Myocyte (in vitro differentiated cells): ENCODE measurements at regions not wholly inside any gene's neighbourhood (a gene's known extent, or its start where the extent isn't known, plus 50 kb on each side); places are given as distances from the start of the nearest gene placed in this dataset.
"Not testable (repeated sequence)": the region's sequence is repeated elsewhere in the genome, so short reads cannot be mapped to it uniquely, and the experiment has no call there.

Experiments
- DNase-seq: peaks from one replicate; pipeline ENCODE4 v3.0.0-alpha.2; 2012; ENCODE audit warnings: low read depth

DNA sequence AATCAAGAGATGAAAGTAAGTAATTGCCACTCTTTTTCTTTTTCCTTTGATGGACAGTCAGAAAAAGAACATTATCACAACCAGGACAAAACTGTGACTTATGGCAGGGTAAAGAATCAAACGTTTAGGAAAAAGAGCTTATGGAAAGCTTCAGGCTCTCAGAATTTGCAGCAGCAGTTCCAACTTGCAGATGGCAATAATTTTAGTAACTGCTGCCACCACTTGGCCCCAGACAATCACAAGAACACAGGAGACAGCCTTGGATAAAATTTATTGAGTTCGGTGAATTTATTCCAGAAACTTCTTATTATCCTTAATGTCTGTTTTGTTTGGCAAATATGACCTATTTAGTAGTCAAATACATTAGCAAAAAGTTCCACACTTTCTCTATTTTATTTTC is 804.4 kb downstream of the BRINP3 start:
- DNase-seq: no peak

DNA sequence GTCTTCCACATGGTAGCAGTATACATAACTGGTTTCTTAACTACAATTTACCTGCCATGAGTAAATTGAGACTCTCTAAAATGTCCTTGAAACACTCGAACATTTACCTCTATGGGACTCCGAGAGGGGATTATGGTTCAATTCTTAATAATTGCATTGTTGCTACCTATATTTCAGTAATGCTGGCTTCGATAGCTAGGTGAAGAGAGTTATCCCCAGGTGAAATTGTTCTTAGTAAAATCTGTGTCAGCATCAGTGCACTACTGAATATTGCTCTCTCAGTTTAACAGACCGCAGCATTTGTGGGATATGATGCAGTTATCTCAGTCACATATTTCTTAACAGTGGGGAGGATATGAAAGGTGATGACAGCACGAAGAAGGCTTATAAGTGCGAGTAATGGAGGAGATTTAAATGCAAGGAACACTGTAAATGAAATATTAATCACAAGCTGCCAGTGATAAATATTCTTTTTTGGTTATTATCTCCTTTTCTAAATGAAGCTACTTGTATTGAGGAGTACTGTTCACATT is 801.9 kb downstream of the BRINP3 start:
- no peak for DNase-seq

DNA sequence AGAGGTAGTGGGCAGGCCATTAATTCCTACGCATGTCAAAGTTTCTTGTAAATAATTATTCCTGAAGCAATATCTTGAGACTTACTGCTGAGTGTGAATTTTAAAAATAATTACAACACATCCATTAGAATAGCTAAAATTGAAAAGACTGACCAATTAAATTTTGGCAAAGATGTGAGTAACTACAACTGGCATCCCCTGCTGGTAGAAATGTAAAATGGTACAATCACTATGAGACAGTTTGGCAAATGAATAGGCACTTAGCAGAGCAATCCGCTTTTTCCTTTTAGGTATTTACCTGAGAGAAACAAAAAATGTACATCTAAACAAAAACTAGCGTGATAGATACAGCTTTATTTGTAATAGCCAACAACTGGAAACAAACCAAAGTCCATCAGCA is 798.9 kb downstream of the BRINP3 start:
- DNase-seq: no peak

DNA sequence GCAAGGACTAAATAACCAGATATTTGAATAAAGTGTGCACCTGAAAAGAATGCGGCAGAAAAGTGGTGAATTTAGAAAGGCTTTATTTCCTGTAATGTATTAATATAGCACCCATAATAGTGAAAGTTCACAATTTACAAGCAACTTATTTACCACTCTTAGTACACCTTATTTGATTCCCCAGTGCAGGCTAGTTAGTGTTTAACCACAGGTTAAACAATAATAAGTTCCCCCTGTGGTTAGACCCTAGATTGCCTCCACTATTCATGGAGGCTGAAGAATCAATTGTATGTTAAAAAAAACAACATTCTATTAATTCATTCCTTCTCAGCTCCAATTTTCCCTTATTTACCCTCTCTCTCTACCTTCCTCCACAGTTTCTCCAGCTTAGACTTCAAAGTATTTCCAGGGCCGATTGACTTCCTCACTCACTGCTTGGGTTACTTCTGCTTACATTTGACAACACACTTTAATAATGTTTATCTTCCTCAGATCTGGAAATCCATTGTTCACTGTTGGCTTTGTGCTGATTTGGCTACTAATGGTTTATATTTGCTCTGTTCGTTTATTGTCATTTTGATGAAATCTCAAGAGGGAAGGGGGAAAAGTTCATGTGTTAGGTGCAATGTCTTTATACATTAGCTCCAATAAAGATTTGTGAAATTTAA is 796.3 kb downstream of the BRINP3 start:
- no peak for DNase-seq

DNA sequence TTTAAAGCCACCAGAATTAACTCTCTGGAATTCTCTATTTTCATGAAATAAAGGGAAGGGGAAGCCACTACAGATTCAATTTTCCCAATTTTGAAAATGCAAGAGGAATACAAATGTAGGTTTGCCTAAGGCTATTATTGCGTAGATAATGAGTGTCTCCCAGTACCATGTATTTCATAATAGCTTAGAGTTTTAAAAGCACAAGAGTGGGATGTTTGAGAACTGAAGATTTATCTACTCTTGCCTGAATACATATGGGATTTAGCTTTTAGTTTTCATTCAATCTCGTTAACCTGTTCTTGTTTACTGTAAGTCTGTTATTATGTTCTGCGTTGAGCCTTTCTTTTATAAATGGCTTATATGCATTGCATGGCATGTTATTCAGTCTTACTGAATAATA is 795.1 kb downstream of the BRINP3 start:
- DNase-seq: no peak

DNA sequence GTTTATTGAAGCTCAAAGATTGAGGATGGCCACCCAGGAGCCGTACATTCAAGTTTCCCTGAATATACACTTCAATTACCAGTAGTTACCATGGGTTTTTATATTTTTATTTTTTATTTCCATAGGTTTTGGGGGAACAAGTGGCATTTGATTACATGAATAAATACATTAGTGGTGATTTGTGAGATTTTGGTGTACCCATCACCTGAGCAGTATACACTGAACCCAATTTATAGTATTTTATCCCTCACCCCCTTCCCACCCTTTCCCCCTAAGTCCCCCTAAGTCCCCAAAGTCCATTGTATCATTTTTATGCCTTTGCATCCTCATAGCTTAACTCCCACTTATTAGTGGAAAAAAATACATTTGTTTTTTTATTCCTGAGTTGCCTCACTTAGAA is 791.4 kb downstream of the BRINP3 start:
- no peak for DNase-seq

DNA sequence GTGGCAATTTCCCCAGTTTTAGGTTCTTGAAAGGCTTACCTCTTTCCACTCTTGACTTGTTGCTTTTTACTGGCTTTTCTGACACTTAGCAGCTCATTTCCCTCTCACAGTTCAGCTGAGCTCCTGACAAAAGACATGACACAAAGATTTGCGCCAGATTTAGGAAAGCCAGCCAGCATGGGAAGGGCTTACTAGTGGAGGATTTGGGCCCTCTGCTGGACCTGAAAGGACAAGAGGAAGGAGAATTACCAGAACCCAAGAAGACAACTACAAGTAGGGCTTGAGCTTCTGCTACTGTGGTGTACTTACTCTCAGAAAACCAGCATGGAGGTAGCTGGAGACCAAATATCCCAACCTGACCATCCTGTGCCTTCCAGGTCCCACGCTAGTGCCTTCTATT is 784.5 kb downstream of the BRINP3 start:
- no peak for DNase-seq

DNA sequence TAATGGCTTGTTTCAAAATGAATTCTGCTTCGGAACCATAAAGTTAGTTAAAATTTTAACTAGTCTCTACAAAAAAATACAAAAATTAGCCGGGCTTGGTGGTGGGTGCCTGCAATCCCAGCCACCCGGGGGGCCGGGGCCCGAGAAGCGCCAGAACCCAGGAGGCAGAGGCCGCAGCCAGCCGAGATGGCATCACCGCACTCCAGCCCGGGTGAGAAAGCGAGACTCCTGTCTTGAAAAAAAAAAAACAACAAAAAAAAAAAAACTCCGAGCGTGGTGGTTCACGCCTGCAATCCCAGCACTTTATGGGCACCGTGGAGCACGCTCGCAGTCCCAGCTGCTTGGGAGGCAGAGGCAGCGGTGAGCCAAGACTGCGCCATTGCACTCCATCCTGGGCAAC is 781.4 kb downstream of the BRINP3 start:
- no peak for DNase-seq

DNA sequence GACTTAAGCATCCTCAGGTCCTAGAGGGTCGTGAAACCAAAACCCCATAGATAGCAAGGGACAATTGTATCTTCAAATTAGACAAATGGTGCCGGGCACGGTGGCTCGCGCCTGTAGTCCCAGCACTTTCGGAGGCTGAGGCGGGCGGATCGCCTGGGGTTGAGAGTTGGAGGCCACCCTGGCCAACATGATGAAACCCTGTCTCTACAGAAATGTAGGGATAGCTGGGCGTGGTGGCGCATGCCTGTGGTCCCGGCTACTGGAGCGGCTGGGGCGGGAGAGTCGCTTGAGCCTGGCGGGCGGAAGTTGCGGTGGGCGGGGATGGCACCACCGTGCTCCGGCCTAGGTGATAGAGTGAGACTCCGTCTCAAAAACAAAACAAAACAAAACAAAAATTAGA is 780.6 kb downstream of the BRINP3 start:
- DNase-seq: no peak

DNA sequence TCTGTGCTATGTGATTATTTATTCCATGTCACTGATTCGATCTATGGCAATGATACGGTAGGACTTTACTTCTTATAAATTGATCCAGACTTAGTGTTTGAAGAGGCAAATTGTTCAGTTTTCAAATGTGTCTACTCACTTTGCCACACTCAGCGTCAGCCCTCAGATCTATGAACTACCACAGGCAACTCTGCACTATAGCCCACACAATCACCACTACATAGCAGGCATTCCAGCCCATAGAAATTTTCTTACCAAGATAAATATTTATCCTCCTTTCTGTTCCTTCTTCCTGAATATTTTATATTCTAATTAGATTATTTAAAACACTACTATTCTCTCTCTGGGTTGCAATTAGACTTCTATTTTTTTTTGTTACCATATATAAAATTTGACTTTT is 776.1 kb downstream of the BRINP3 start:
- DNase-seq: no peak

DNA sequence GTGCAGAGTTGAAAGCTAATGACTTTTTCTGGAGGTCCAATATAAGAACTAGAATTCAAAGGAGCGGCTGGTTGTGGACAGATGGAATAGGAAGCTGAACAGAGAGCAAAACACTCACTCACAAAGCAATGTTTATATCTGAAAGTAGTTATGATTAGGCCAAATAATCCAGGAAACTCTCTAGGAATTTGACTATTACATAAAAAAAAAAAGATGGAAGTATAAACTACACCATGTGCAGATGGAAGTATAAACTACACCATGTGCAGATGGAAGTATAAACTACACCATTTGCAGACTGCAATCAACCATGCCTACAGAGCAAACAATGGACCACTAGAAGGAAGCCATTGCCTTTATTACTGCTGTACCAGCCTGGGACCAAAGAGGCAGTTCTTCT is 771.1 kb downstream of the BRINP3 start:
- DNase-seq: no peak

DNA sequence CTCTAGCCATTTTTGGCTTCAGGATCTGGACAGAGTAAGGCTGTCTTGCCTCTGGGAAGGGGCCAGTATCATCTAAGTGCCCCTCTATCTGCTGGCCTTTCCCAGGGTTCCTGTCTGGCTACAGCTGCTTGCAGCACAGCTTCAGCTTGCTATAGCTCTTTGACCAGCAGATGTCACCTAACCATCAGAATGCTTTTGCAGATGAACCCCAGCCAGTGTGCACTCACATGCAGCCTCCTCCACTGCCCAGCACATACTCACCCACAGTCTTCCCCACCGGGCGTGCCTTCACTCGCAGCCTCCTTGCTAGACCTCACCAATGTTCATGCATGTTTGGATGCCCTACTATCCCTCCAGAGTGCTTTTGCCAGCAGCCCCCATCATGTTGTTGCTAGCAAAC is 769.0 kb downstream of the BRINP3 start:
- no peak for DNase-seq

DNA sequence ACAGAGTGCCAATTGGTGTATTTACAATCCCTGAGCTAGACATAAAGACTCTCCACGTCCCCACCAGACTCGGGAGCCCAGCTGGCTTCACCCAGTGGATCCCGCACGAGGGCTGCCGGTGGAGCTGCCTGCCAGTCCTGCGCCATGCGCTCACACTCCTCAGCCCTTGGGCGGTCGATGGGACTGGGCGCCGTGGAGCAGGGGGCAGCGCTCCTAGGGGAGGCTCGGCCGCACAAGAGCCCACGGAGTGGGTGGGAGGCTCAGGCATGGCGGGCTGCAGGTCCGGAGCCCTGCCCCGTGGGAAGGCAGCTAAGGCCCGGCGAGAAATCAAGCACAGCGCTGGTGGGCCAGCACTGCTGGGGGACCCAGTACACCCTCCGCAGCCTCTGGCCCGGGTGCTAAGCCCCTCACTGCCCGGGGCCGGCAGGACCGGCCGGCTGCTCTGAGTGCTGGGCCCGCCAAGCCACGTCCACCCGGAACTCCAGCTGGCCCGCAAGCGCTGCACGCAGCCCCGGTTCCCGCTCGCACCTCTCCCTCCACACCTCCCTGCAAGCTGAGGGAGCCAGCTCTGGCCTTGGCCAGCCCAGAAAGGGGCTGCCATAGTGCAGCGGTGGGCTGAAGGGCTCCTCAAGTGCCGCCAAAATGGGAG is 759.4 kb downstream of the BRINP3 start:
- not testable (repeated sequence) for DNase-seq

DNA sequence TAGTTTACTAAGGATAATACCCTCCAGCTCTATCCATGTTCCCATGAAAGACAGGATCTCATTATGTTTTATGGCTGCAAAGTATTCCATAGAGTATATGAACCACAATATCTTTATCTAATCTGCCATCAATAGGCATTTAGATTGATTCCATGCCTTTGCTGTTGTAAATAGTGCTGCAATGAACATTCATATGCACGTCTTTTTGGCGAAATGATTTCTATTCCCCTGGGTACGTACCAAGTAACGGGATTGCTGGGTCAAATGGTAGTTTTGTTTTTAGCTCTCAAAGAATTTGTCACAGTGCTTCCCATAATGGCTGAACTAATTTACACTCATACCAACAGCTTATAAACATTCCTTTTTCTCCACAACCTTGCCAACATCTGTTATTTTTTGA is 750.9 kb downstream of the BRINP3 start:
- DNase-seq: no peak

DNA sequence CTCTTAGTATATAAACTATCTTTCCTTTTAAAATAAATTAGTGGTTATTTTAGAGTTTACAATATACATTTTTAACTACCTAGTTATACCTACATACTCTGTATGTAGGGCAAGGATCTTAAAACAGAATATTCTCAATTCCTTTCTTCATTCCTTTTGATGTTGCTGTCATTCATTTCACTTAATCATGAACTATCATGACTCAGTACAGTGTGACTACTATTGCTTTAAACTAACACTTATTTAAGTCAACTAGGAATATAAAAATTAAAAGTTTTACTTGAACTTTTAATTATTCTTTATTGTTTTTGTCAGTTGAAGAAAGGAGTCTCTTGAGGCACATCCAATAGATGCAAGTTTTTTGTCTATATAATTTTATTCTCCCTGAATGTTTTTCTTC is 726.4 kb downstream of the BRINP3 start:
- no peak for DNase-seq

DNA sequence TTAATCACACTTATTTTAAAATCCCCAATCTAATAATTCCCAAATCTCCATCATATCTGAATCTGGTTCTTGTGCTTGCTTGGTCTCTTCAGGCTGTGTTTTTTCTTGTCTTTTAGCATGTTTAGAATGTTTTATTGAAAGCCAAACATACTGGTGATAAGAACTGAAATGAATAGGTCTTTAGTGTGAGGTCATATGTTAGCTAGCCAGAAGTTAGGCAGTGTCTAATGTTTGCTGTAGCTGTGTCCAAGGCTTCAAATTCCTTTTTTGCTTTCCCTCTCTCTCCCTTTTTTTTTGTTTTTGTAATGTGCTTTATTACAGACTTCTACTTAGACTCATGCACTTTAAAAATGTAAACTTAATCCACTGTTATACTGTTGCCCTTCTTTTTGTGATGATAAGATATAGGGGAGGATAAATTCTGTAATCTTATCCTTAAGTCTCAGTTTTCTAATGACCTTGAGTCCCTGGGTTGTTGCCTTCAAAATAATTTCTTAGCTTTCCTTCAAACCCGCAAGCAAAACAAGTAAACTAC is 725.1 kb downstream of the BRINP3 start:
- no peak for DNase-seq

DNA sequence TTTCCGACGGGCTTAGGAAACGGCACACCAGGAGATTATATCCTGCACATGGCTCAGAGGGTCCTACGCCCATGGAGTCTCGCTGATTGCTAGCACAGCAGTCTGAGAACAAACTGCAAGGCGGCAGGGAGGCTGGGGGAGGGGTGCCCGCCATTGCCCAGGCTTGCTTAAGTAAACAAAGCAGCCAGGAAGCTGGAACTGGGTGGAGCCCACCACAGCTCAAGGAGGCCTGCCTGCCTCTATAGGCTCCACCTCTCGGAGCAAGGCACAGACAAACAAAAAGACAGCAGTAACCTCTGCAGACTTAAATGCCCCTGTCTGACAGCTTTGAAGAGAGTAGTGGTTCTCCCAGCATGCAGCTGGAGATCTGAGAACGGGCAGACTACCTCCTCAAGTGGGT is 722.6 kb downstream of the BRINP3 start:
- not testable (repeated sequence) for DNase-seq

DNA sequence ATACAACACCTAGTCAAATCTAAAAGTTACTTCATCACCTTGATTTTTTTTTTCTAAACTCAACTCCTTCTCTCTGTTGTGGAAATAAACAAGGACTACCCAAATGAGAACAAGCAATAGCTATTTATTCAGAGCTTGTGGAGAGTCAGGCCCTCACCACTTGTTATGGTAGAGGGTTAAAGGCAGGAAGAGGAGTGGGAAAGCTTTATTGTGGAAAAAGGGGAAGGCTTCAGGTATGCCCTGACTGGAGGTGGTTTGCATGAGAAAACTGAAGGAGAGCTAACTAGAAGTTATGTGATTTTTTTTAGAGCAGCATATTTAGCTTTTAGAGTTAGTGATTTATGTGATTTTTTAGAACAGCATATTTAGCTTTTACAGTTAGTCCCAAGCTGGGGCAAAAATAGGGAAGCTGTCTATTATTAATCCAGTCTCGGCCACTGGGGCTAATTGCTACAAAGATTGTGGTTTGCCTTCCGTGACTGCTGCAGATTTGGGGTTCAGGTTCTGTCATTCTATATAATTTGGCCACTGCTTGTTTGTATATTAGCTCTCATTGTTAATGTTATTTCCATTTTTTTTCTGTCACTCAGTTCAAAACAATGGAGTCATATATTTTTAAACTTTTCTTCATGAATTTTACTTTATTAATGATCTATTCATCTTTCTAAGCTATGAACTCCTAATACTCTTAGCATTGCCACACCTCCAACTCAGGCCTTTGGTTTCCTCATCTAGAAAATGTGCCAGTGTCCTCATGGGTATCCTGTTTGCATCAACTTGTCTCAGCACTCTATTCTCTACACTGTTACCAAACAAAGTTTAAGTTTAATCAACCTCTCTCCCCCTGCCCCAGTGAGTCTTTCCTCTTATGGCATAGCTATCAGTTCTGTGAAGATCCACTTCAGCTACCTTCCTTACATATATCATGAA is 713.0 kb downstream of the BRINP3 start:
- DNase-seq: no peak

DNA sequence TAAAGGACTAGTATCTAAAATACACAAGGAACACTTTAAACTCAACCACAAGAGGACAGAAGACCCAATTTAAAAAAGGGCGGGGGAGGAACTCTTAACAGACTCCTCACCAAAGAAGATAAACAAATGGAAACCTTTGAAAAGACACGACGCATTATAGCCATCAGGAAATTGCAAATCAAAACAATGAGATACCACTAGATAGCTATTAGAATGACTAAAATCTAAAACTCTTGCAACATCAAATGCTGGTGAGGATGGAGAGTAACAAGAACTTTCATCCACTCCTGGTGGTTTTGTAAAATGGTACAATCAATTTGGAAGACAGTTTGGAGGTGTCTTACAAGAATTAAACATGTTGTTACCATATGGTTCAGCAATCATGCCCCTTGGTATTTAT is 708.2 kb downstream of the BRINP3 start:
- no peak for DNase-seq

DNA sequence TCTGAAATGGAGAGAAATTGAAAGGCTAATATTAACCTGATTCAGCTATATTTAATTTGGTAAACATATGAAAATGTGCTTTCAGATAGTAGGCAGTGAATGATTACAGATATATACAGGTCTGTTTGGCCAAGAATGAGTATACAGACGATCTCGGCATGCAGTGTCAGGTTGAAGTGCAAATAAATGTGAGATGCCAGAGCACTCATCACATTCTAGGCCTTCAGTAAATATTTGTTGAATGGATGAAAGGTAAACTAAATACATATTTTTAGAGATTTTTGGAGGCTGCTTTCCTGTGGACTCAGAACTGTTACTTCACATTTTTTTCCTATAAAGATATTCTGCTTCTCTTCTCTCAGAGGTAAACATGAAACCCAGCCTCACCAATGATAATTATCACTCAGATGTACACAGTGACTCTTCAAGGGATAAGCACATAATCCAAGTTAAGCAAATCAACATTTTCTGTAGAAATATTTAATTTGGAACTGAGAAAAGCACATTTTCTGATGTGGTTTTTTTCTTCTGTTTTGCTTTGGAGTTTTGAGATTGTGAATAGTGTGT is 702.9 kb downstream of the BRINP3 start:
- DNase-seq: no peak

DNA sequence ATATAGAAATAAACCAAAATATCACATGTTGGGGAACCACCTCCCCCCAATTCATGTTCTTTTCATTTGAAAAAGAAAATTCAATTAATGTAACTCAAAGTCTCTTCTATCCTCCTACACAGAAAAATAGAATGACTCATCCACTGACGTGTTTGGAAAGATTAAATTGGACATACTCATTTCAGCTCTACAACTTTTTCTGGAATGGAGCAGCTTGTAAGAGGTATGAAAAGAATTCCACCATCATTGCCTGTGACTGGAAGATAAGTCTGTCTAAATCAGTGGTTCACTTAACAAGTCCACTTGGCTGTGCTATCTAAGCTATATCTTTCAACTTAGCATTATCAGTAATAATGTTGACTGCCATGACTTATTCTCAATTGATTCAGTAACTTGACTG is 702.3 kb downstream of the BRINP3 start:
- peak; percentile 6 for DNase-seq
